GM19438 (cell line): ENCODE measurements at regions not wholly inside any gene's neighbourhood (a gene's known extent, or its start where the extent isn't known, plus 50 kb on each side); places are given as distances from the start of the nearest gene placed in this dataset.

Experiments
- ATAC-seq: cut with Tn5 transposase; IDR thresholded peaks from one replicate; pipeline ENCODE4 v1.9.1; 2021; ENCODE audit warnings: low read depth; ENCODE audit not compliant: unreplicated experiment

- no peak for ATAC-seq
Measured at GRCh38 chr10:62647375-62648092, 157.0 kb upstream of the ADO start.

GRCh38 chr10:62648921-62649320 is 155.6 kb upstream of the ADO start:
- ATAC-seq = no peak

- no peak for ATAC-seq
Measured at GRCh38 chr10:62650411-62650810, 154.1 kb upstream of the ADO start.

DNA sequence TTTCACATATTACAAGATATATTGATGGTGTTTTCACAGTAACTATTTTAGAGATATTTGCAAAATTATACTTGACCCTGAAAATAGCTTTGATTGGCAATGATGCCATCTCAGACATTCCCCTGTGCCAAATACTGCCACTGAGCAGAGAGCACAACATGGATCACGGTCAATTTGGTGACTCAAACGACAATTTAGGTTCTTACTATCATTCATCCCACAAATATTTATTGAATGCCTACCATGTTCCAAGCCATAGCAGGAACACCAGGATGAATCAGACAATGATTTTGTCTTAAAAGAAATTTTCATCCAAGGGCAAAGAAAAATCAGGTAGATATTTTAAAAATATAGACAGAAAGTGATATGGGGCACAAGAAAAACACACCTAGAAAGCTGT is 153.2 kb upstream of the ADO start:
- ATAC-seq = no peak

DNA sequence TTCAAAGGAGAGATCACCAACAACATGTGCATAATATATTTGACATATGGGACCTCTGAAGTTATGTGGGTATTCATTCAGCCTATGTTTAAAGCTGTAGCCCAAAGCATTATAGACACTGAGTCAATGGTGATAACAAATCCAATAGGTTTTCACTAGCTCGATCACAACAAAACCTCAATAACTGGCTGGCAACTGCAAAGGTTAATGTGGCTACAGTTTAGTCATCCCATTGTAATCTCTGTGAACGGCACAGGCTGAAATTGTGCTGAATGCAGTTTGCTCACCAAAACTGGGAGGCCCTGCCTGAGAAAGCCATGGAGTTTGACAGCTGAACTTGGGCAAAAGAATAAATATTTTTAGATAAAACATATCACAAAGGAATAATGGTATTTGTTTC is 152.4 kb upstream of the ADO start:
- no peak for ATAC-seq

- no peak for ATAC-seq
Measured at GRCh38 chr10:62652564-62652963, 152.0 kb upstream of the ADO start.

DNA sequence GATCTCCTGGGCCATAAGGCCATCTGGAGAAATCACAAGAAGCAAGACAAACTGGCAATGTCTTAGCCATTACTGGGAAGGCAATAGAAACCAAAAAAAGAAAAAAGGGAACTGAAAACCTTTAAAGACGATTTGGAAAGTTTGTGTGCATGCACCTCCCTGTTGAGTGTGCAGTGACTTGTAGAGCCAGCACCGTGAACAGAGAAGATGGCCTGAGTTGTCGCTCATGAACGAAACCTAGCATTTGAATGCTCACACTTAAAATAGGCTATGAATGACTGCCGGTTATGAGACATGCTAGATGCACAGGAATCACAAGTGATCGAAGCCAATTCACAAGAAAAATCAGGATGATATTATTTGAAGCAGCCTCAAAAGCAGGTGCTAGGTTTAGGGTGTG is 151.3 kb upstream of the ADO start:
- peak; percentile 83 for ATAC-seq

GRCh38 chr10:62654966-62655336 is 149.6 kb upstream of the ADO start:
- no peak for ATAC-seq

GRCh38 chr10:62655337-62655994 is 149.1 kb upstream of the ADO start:
- ATAC-seq = peak; percentile 72

- no peak for ATAC-seq
Measured at GRCh38 chr10:62657244-62657835, 147.2 kb upstream of the ADO start.

GRCh38 chr10:62658516-62658915 is 146.0 kb upstream of the ADO start:
- ATAC-seq = no peak

GRCh38 chr10:62661143-62661542 is 143.4 kb upstream of the ADO start:
- ATAC-seq = no peak

DNA sequence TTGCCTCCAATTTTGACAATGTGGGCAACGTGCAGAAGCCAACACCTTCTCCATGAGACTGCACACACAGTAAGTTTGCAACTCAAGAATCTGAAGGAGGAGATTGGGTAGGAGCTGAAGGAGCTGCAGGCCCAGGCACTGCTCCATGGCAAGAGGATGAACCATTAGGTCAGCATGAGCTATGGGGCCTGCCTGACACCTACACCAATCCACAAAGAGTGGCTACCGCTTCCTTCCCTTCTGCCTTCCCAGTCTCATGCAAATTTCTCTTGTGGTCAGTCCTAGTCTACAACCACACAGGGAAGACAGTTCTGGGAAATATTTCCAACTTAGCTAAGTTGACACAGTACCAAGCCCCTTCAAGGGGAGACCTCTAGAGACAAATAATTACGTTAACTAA is 142.0 kb upstream of the ADO start:
- ATAC-seq = no peak

GRCh38 chr10:62665771-62666170 is 138.7 kb upstream of the ADO start:
- no peak for ATAC-seq

DNA sequence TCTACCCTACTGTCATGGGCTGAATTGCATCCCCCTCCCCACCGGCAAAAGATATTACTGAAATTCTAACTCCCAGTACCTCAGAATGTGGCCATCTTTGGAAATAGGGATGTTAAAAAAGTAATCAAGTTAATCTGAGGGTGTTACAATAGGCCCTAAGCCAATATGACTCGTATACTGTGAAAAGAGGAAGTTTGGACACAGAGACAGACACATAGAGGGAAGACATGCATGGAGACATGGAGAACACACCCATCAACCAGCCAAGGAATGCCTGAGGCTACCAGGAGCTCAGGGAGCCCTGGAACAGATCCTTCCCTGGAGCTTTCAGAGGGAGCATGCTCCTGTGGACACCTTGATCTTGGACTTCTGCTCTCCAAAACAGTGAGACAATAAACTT is 138.2 kb upstream of the ADO start:
- no peak for ATAC-seq

- ATAC-seq = no peak
Measured at GRCh38 chr10:62669341-62669740, 135.2 kb upstream of the ADO start.

DNA sequence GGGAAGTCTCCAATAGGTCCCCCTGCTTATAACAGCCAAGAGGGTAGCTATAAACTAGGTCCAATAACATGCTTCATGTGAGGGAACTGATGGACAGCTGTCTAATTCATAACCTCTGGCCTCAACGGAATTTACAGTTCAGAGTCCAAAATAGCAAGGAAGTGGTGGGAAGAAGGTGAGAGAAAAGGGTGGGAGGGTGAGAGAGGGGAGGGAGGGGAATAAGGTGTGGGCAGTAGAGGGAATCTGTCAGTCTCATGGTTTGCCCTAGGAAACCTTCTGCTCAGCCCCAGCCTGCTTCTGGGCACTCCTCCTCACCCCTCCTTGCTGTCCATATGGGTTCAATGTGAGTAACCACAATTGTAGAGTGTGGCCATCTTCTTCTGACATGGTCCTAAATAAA is 133.4 kb upstream of the ADO start:
- ATAC-seq = no peak

DNA sequence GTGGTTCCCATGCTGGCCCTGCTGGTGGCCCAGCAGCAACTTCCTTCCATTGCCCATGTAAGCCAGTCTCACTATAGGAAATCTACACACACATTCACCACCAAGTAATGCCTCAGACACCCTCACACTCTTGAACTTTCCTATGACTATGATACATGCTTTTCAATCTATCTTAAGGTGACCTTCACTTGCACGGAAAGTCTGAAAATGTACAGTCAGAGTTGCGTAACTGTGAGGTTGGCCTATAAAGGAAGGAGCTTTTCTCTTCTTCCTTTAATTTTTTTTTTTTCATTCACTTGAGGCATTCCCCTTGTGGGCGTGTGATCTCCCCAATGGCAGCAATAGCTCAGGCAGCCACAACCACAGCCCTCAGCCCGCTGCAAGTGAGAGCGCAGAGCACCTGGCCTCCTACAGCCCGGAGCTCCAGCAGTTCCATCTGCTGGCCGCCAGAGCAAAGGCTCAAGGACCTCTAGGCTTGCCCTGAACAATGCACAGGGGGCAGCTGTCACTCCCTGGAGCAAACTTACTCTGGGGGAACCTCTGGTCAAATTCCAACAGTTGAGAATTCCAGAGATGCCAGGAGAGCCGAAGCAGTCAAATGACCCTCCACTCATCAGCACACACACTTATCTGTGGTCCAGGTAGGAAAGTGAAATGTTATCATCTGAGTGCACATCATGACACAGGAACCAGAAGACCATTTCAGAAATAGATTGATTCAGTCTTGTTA is 123.1 kb upstream of the ADO start:
- ATAC-seq = peak; percentile 96

GRCh38 chr10:62684911-62685310 is 119.6 kb upstream of the ADO start:
- no peak for ATAC-seq

DNA sequence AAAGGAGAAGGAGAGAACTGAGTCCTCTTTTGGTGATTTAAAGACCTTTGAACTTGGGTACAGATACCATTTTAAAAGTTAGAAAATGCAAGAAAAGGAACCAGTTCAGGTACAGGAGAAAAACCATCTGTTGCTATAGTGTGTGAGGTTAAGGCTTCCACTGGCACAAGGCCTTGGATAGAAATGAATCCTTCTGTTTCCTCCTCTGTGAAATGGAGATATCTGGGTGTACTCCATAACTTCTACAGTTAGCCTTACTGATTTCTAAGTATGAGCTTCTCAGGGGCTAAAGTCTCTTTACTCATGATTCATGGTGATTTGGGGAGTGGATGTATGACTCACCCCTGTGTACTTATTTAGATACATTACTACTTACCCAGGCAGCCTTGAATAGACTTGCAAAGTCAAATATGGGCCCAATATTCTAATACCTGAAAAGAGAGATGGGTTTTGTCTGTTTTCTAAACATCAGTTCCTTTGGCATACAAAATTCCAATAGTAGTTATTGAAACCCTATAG is 117.2 kb upstream of the ADO start:
- no peak for ATAC-seq

GRCh38 chr10:62688971-62689700 is 115.4 kb upstream of the ADO start:
- ATAC-seq = no peak
